Upper lobe of right lung (tissue), 1 donor: ENCODE measurements at regions not wholly inside any gene's neighbourhood (a gene's known extent, or its start where the extent isn't known, plus 50 kb on each side); places are given as distances from the start of the nearest gene placed in this dataset.

Source experiments
- ATAC-seq: fragments of 200-7000 bp; cut with Tn5 transposase; one replicate; pipeline ENCODE4 v1.9.1; 2020; ENCODE audit warnings: mild to moderate bottlenecking, moderate library complexity
- DNase-seq: peaks from one replicate; pipeline ENCODE4 v3.0.0-alpha.2; 2020
- H3K27ac ChIP-seq: fragments of 200-600 bp; one replicate; pipeline ENCODE4 v1.8.0; 2022
- H3K27me3 ChIP-seq: fragments of 200-600 bp; one replicate; pipeline ENCODE4 v1.8.0; 2022; ENCODE audit warnings: mild to moderate bottlenecking
- H3K36me3 ChIP-seq: fragments of 200-600 bp; one replicate; pipeline ENCODE4 v1.8.0; 2022
- H3K4me1 ChIP-seq: fragments of 200-600 bp; one replicate; pipeline ENCODE4 v1.8.0; 2022
- H3K4me3 ChIP-seq: fragments of 200-600 bp; one replicate; pipeline ENCODE4 v1.8.0; 2022; ENCODE audit warnings: mild to moderate bottlenecking
- H3K9me3 ChIP-seq: fragments of 200-600 bp; one replicate; pipeline ENCODE4 v1.8.0; 2022
- CTCF ChIP-seq: fragments of 200-600 bp; IDR thresholded peaks from one replicate; pipeline ENCODE4 v1.8.0; 2022; ENCODE audit warnings: antibody characterized with exemption
- intact Hi-C: fragments of 100-400 bp; cut with DNase I; formaldehyde crosslinking; loops from one replicate; pipeline ENCODE4 v1.11.0; 2022
- donor health status: DM: no; HTN: yes; CAD: no; lungs with severe emphysema.

- DNase-seq (no peak), ATAC-seq (no peak)
- Histone ChIP-seq H3K4me1 (no peaks in the 10 kb centered on the region), H3K36me3 (no peaks in the 10 kb centered on the region), H3K9me3 (no peaks in the 10 kb centered on the region), H3K4me3 (no peak overlapping the region), H3K27ac (no peak overlapping the region), H3K27me3 (no peaks in the 10 kb centered on the region)
- TF ChIP-seq CTCF = no peak
- intact Hi-C loops = no loop called here
Observed at GRCh38 chr17:427327-427726, 74.7 kb upstream of the RPH3AL start.

- ATAC-seq (no peak), DNase-seq (no peak)
- Histone ChIP-seq H3K27ac (no peak overlapping the region), H3K9me3 (no peaks in the 10 kb centered on the region), H3K4me3 (no peak overlapping the region), H3K27me3 (no peaks in the 10 kb centered on the region), H3K4me1 (no peaks in the 10 kb centered on the region), H3K36me3 (no peaks in the 10 kb centered on the region)
- TF ChIP-seq CTCF = no peak
- intact Hi-C loops = no loop called here
Observed at GRCh38 chr17:422196-422930, 69.8 kb upstream of the RPH3AL start.

- ATAC-seq (no peak), DNase-seq (no peak)
- H3K4me1 ChIP-seq = no peaks in the 10 kb centered on the region
- no peaks in the 10 kb centered on the region for H3K36me3 ChIP-seq
- H3K27ac ChIP-seq = no peak overlapping the region
- no peaks in the 10 kb centered on the region for H3K9me3 ChIP-seq
- TF ChIP-seq CTCF = no peak
- H3K4me3 ChIP-seq = no peak overlapping the region
- no peaks in the 10 kb centered on the region for H3K27me3 ChIP-seq
- intact Hi-C loops = no loop called here
Observed at GRCh38 chr17:420479-421175, 68.0 kb upstream of the RPH3AL start.

GRCh38 chr17:419073-419735, 66.6 kb upstream of the RPH3AL start:
- no peak for DNase-seq
- no peaks in the 10 kb centered on the region for H3K9me3 ChIP-seq
- ATAC-seq = no peak
- no peak overlapping the region for H3K4me3 ChIP-seq
- no peaks in the 10 kb centered on the region for H3K27me3 ChIP-seq
- TF ChIP-seq CTCF = no peak
- intact Hi-C loops = no loop called here
- no peaks in the 10 kb centered on the region for H3K4me1 ChIP-seq
- no peaks in the 10 kb centered on the region for H3K36me3 ChIP-seq
- H3K27ac ChIP-seq = peak overlapping the region; percentile 24

GRCh38 chr17:418421-418751, 65.8 kb upstream of the RPH3AL start:
- DNase-seq (no peak), ATAC-seq (peak; percentile 39)
- Histone ChIP-seq H3K4me3 (no peak overlapping the region), H3K9me3 (no peaks in the 10 kb centered on the region), H3K36me3 (no peaks in the 10 kb centered on the region), H3K27ac (no peak overlapping the region), H3K4me1 (no peaks in the 10 kb centered on the region), H3K27me3 (no peaks in the 10 kb centered on the region)
- intact Hi-C loops = no loop called here
- TF ChIP-seq CTCF = no peak
